DOHH2 (cell line): ENCODE measurements at regions not wholly inside any gene's neighbourhood (a gene's known extent, or its start where the extent isn't known, plus 50 kb on each side); places are given as distances from the start of the nearest gene placed in this dataset.

Experiments used
- H3F3A ChIP-seq: fragments of 200-600 bp; sonication (generic), shearing (Covaris generic); 2 replicates; pipeline ENCODE4 v1.6.0; 2016; ENCODE audit warnings: antibody characterized with exemption, mild to moderate bottlenecking; ENCODE audit not compliant: control insufficient read depth, insufficient read depth
- H3K27ac ChIP-seq: fragments of 200-600 bp; sonication (generic); 2 replicates; pipeline ENCODE4 v1.5.1; 2014; ENCODE audit warnings: low read depth, mild to moderate bottlenecking, low read length, moderate library complexity
- H3K27me3 ChIP-seq: fragments of 200-600 bp; sonication (generic); 2 replicates; pipeline ENCODE4 v1.6.1; 2014; ENCODE audit warnings: mild to moderate bottlenecking, low read length, mixed read lengths; ENCODE audit not compliant: control insufficient read depth
- H3K36me3 ChIP-seq: fragments of 200-600 bp; sonication (generic); 2 replicates; pipeline ENCODE4 v1.6.1; 2014; ENCODE audit warnings: mild to moderate bottlenecking, low read length, moderate library complexity, mixed read lengths; ENCODE audit not compliant: control insufficient read depth
- H3K4me1 ChIP-seq: fragments of 200-600 bp; sonication (generic); 2 replicates; pipeline ENCODE4 v1.6.1; 2014; ENCODE audit warnings: mild to moderate bottlenecking, low read length, mixed read lengths; ENCODE audit not compliant: control insufficient read depth
- H3K4me2 ChIP-seq: fragments of 200-600 bp; sonication (generic); 2 replicates; pipeline ENCODE4 v1.6.0; 2014; ENCODE audit warnings: mild to moderate bottlenecking, low read length, moderate library complexity
- H3K4me3 ChIP-seq: fragments of 200-600 bp; sonication (generic); 2 replicates; pipeline ENCODE4 v1.5.1; 2014; ENCODE audit warnings: mild to moderate bottlenecking, low read length, mixed read lengths
- H3K79me2 ChIP-seq: fragments of 200-600 bp; sonication (generic); 2 replicates; pipeline ENCODE4 v1.6.1; 2014; ENCODE audit warnings: mild to moderate bottlenecking, low read length, mixed read lengths; ENCODE audit not compliant: control insufficient read depth
- H3K9me2 ChIP-seq: fragments of 200-600 bp; sonication (generic); replicated peaks from 2 replicates; pipeline ENCODE4 v1.6.1; 2014; ENCODE audit warnings: mild to moderate bottlenecking, low read length, mixed read lengths; ENCODE audit not compliant: control insufficient read depth
- H3K9me3 ChIP-seq: fragments of 200-600 bp; sonication (generic); 2 replicates; pipeline ENCODE4 v1.6.1; 2014; ENCODE audit warnings: antibody characterized with exemption, low read length, mixed read lengths; ENCODE audit not compliant: control insufficient read depth, insufficient read depth
- H4K20me1 ChIP-seq: fragments of 200-600 bp; sonication (generic); 2 replicates; pipeline ENCODE4 v1.6.0; 2014; ENCODE audit warnings: low read depth, mild to moderate bottlenecking, antibody characterized with exemption, low read length, moderate library complexity; ENCODE audit not compliant: control insufficient read depth, insufficient read depth
- EZH2phosphoT487 ChIP-seq: fragments of 200-600 bp; sonication (generic); IDR thresholded peaks from 2 replicates; pipeline ENCODE4 v1.6.1; 2017; ENCODE audit warnings: borderline replicate concordance, mild to moderate bottlenecking, antibody characterized with exemption, low read length, moderate library complexity, mixed read lengths
- TF ChIP-seq, protein P1 (sequence below): fragments of 200-600 bp; sonication (generic); IDR thresholded peaks from one replicate; pipeline ENCODE4 v1.5.1; 2014; ENCODE audit warnings: antibody characterized with exemption, mild to moderate bottlenecking, low read depth, low read length; ENCODE audit not compliant: poor library complexity, severe bottlenecking

DNA sequence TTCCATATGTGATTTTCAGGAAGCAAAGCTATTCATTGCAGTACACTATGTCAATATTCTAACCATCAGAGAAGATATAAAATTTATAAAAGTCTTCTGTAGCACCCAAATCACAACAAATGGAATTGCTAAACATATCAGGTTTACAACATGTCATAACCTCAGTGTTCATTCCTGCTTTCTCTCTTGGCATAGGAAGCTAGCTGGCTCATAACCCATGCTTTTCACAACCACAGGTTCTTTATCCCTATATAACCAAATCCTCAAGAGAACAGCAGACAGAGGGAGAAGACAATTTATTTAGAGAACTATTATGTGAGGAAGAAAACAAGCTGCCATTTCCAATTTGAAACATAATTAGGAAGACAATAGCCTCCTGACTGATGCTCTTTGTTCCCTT is 997.0 kb upstream of the ACVR2A start:
- no peaks in the 10 kb centered on the region for H3K9me3 ChIP-seq
- no peaks in the 10 kb centered on the region for H4K20me1 ChIP-seq
- no peaks in the 10 kb centered on the region for H3K9me2 ChIP-seq
- H3K4me3 ChIP-seq, result no peak overlapping the region
- TF ChIP-seq, protein P1, sequence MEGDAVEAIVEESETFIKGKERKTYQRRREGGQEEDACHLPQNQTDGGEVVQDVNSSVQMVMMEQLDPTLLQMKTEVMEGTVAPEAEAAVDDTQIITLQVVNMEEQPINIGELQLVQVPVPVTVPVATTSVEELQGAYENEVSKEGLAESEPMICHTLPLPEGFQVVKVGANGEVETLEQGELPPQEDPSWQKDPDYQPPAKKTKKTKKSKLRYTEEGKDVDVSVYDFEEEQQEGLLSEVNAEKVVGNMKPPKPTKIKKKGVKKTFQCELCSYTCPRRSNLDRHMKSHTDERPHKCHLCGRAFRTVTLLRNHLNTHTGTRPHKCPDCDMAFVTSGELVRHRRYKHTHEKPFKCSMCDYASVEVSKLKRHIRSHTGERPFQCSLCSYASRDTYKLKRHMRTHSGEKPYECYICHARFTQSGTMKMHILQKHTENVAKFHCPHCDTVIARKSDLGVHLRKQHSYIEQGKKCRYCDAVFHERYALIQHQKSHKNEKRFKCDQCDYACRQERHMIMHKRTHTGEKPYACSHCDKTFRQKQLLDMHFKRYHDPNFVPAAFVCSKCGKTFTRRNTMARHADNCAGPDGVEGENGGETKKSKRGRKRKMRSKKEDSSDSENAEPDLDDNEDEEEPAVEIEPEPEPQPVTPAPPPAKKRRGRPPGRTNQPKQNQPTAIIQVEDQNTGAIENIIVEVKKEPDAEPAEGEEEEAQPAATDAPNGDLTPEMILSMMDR, result no peak
- TF ChIP-seq EZH2phosphoT487, result no peak
- H3K27ac ChIP-seq, result no peak overlapping the region
- H3K27me3 ChIP-seq, result no peaks in the 10 kb centered on the region
- H3K4me1 ChIP-seq, result no peaks in the 10 kb centered on the region
- H3F3A ChIP-seq, result no peaks in the 10 kb centered on the region
- H3K4me2 ChIP-seq, result no peak overlapping the region
- H3K36me3 ChIP-seq, result no peaks in the 10 kb centered on the region
- H3K79me2 ChIP-seq, result no peaks in the 10 kb centered on the region

DNA sequence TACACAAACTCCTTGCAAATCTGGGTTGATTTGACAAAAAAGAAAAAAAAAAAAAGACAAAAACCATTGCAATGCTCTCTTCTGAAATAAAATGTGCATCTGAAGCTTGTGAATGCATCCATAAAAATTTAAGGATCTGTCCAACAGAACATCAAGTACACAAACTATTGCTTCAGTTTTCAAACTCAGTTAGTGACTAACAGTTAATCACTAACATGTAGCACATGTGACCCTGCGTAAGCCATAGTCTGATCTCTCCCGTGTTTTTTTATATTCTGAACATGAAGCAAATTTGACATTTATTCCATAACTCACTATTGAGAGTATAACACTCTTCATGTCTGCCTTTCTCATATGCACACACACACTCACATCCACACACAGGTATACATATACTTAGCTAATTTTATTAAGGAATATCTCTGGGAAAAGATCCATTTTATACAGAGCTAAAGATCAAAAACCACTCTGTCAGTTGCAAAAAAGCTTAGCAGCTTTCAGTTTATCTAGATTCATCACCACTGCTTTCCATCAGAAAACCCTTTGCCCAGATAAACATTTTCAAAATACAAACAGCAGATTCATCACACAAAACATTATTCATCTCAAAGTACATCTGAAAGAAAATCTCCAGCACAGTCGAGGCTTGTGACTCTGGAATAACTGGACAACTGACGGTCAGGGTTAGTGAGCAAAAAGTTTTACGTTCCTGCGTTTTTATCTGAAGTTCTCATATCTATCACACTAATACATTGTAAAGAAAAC is 1000.4 kb upstream of the ACVR2A start:
- Histone ChIP-seq H3K79me2 (no peaks in the 10 kb centered on the region), H4K20me1 (no peaks in the 10 kb centered on the region), H3K4me1 (no peaks in the 10 kb centered on the region), H3K9me3 (no peaks in the 10 kb centered on the region), H3K27ac (no peak overlapping the region), H3K36me3 (no peaks in the 10 kb centered on the region), H3K9me2 (no peaks in the 10 kb centered on the region; the same call in 1 of the 2 replicates), H3K4me2 (no peak overlapping the region), H3F3A (no peaks in the 10 kb centered on the region), H3K27me3 (no peaks in the 10 kb centered on the region), H3K4me3 (no peak overlapping the region)
- no peak for TF ChIP-seq EZH2phosphoT487
- TF ChIP-seq, protein P1, result no peak

DNA sequence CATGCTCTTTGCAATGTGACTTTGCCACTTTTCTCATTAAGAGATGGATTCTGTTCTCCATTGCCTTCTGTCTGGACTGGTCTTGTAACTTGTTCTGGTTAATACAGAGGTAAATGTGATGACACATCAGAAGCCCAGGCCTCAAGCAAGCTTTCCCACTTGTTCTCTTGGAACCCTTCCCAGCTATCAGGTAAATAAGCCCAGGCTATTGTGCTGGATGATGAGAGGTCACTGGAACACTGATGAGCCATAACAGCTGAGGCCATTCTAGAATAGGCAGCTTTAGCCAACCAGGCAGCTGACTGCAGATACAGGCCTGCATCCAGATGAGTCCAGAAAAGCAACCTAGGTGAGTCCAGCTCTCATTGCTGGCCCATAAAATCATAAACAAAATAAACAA is 1007.0 kb upstream of the ACVR2A start:
- H3F3A ChIP-seq, result no peaks in the 10 kb centered on the region
- H4K20me1 ChIP-seq, result no peaks in the 10 kb centered on the region
- H3K9me2 ChIP-seq, result no peaks in the 10 kb centered on the region; the same call in 1 of the 2 replicates
- TF ChIP-seq EZH2phosphoT487, result no peak
- TF ChIP-seq, protein P1, result no peak
- no peaks in the 10 kb centered on the region for H3K36me3 ChIP-seq
- no peak overlapping the region for H3K27ac ChIP-seq
- no peaks in the 10 kb centered on the region for H3K4me1 ChIP-seq
- no peaks in the 10 kb centered on the region for H3K79me2 ChIP-seq
- no peaks in the 10 kb centered on the region for H3K9me3 ChIP-seq
- no peaks in the 10 kb centered on the region for H3K27me3 ChIP-seq
- no peak overlapping the region for H3K4me3 ChIP-seq
- H3K4me2 ChIP-seq, result no peak overlapping the region
